ENCODE measurements at regions not wholly inside any gene's neighbourhood (a gene's known extent, or its start where the extent isn't known, plus 50 kb on each side); places are given as distances from the start of the nearest gene placed in this dataset.

DNA sequence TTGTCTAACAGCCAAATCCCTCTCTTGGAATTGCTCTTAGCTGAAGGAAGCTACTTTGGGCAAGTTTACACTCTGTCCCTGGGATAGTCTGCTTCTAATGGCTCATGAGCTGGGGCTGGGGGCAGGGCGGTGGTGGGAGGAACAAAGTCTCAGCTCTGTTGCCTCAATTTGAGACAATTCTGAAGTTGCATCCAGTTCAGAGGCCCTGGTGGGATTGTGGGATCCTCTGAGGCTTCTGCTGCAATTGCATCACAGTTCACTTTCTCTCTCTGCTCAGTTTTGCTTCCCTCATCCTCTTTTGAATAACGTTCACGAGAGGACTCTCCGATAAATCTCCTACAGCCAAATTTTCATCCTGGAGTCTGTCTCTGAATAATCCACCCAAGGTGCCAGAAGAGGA, 440.6 kb upstream of the SLC35B3 start:
- Histone ChIP-seq H3K9ac (ENCODE audit: low read length) (no peak overlapping the region), H3K36me3 (ENCODE audit: control insufficient read depth in 1 of 2, insufficient read depth in 2 of 2, low read length in 2 of 2) (no peaks in the 10 kb centered on the region), H4K20me1 (ENCODE audit: insufficient read depth) (no peaks in the 10 kb centered on the region), H3K27me3 (ENCODE audit: insufficient read depth, low read length) (no peaks in the 10 kb centered on the region; the same call in 1 of the 2 replicates), H3K9me2 (ENCODE audit: insufficient read depth) (no peaks in the 10 kb centered on the region), H3K27ac (ENCODE audit: low read depth, low read length) (no peak overlapping the region), H3K4me2 (ENCODE audit: low read length) (no peak overlapping the region), H3K79me2 (ENCODE audit: insufficient read depth, low read length) (no peaks in the 10 kb centered on the region), H3K9me3 (ENCODE audit: control insufficient read depth in 1 of 2, insufficient read depth in 1 of 2, low read depth in 1 of 2, low read length in 2 of 2) (no peaks in the 10 kb centered on the region), H3K4me3 (replicated peaks in 1 of 2; ENCODE audit: low read depth in 1 of 2, low read length in 2 of 2) (no peak overlapping the region), H2AFZ (ENCODE audit: low read depth, low read length, poor library complexity, severe bottlenecking) (no peak overlapping the region), H3K4me1 (ENCODE audit: control insufficient read depth in 1 of 2, insufficient read depth in 2 of 2, low read length in 2 of 2) (no peaks in the 10 kb centered on the region)
- CTCF ChIA-PET: no interaction called here
- TF ChIP-seq SP1 (IDR thresholded peaks at IDR 0.05; ENCODE audit: low read depth): no peak
- no peak for TF ChIP-seq CBX3 (IDR thresholded peaks at IDR 0.05; ENCODE audit: low read depth)
- TF ChIP-seq, protein P1, sequence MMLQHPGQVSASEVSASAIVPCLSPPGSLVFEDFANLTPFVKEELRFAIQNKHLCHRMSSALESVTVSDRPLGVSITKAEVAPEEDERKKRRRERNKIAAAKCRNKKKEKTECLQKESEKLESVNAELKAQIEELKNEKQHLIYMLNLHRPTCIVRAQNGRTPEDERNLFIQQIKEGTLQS (IDR thresholded peaks at IDR 0.05): no peak
- TF ChIP-seq FOSL1 (IDR thresholded peaks at IDR 0.05; ENCODE audit: low read depth): no peak
- no peak for TF ChIP-seq SIN3A (IDR thresholded peaks at IDR 0.05; ENCODE audit: low read depth)
- no peak for TF ChIP-seq POLR2AphosphoS5 (IDR thresholded peaks at IDR 0.05; ENCODE audit: low read depth, low read length)
- no peak for TF ChIP-seq EZH2 (IDR thresholded peaks at IDR 0.05)
- RAD21 ChIA-PET (ENCODE audit: low non-redundant PET in 1 of 2, low total read pairs in 2 of 2, uncharacterized antibody in 2 of 2, unreplicated experiment in 2 of 2): no interaction called here
- BruUV-seq (replicated peaks): no TSS peak
- DNase-seq (ENCODE audit: low read depth, low spot score) (no peak), ATAC-seq (no peak)
- intact Hi-C loops (cut with micrococcal nuclease): no loop called here
- POLR2A ChIA-PET: no interaction called here

DNA sequence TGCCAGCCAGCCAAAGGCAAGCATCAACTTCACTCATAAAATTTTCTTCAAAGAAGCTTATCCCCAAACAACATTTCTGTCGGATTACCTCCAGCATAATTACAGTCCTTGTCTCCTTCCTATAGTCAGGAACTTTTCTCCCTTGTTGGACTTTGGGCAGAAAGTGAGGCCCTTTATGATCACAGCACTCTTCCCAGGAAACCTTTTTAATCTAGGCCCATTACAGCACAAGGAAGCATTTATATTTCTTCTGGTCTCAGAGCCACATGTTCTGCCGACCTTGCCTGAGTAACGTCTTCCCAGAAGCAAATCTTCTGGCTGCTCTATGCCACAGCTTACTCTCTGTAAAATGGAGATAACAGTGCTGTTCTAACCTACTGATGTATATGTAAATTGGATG, 437.2 kb upstream of the SLC35B3 start:
- DNase-seq (ENCODE audit: low read depth, low spot score) (no peak), ATAC-seq (no peak)
- no peaks in the 10 kb centered on the region for H3K79me2 ChIP-seq (ENCODE audit: insufficient read depth, low read length)
- H3K4me1 ChIP-seq (ENCODE audit: control insufficient read depth in 1 of 2, insufficient read depth in 2 of 2, low read length in 2 of 2): no peaks in the 10 kb centered on the region
- no peak overlapping the region for H3K4me2 ChIP-seq (ENCODE audit: low read length)
- H3K4me3 ChIP-seq (replicated peaks in 1 of 2; ENCODE audit: low read depth in 1 of 2, low read length in 2 of 2): no peak overlapping the region
- H3K9me2 ChIP-seq (ENCODE audit: insufficient read depth): no peaks in the 10 kb centered on the region
- no peak overlapping the region for H3K9ac ChIP-seq (ENCODE audit: low read length)
- H3K27me3 ChIP-seq (ENCODE audit: insufficient read depth, low read length): no peaks in the 10 kb centered on the region
- H4K20me1 ChIP-seq (ENCODE audit: insufficient read depth): no peaks in the 10 kb centered on the region
- H3K36me3 ChIP-seq (ENCODE audit: control insufficient read depth in 1 of 2, insufficient read depth in 2 of 2, low read length in 2 of 2): no peaks in the 10 kb centered on the region
- H3K9me3 ChIP-seq (ENCODE audit: control insufficient read depth in 1 of 2, insufficient read depth in 1 of 2, low read depth in 1 of 2, low read length in 2 of 2): no peaks in the 10 kb centered on the region
- BruUV-seq (replicated peaks): no TSS peak
- no peak overlapping the region for H2AFZ ChIP-seq (ENCODE audit: low read depth, low read length, poor library complexity, severe bottlenecking)
- ChIA-PET CTCF (no interaction called here), POLR2A (no interaction called here), RAD21 (ENCODE audit: low non-redundant PET in 1 of 2, low total read pairs in 2 of 2, uncharacterized antibody in 2 of 2, unreplicated experiment in 2 of 2) (no interaction called here)
- TF ChIP-seq YY1 (IDR thresholded peaks at IDR 0.05; ENCODE audit: extremely low read depth, insufficient replicate concordance, low read depth, low read length) (no peak), POLR2A (IDR thresholded peaks at IDR 0.05; ENCODE audit: borderline replicate concordance, extremely low read depth, insufficient read depth, insufficient read length) (no peak), ELF1 (IDR thresholded peaks at IDR 0.05; ENCODE audit: borderline replicate concordance, low read depth) (no peak), CEBPB (IDR thresholded peaks at IDR 0.05; ENCODE audit: low read depth) (no peak)
- no peak overlapping the region for H3K27ac ChIP-seq (ENCODE audit: low read depth, low read length)
- intact Hi-C loops (cut with micrococcal nuclease): no loop called here
